Stimulated activated CD4-positive, alpha-beta T cell treated with anti-CD3 and anti-CD28 coated beads, Interleukin-4, amount 100 ng/mL, for 4 hours (primary cell): ENCODE measurements at regions not wholly inside any gene's neighbourhood (a gene's known extent, or its start where the extent isn't known, plus 50 kb on each side); places are given as distances from the start of the nearest gene placed in this dataset.
"Not testable (repeated sequence)": the region's sequence is repeated elsewhere in the genome, so short reads cannot be mapped to it uniquely, and the experiment has no call there.

ENCODE experiments used
- DNase-seq, 2 experiments: peaks; one replicate each; pipeline ENCODE4 v3.0.0-alpha.2; 2020

GRCh38 chr21:7743940-7744339 is 2777.4 kb upstream of the TPTE start:
- not testable (repeated sequence) for DNase-seq

- not testable (repeated sequence) for DNase-seq
Measured at GRCh38 chr21:7744406-7745099, 2776.8 kb upstream of the TPTE start.

- DNase-seq: not testable (repeated sequence)
Measured at GRCh38 chr21:7745100-7745450, 2776.3 kb upstream of the TPTE start.

GRCh38 chr21:7747964-7748363 is 2773.4 kb upstream of the TPTE start:
- not testable (repeated sequence) for DNase-seq

GRCh38 chr21:7752611-7753010 is 2768.8 kb upstream of the TPTE start:
- DNase-seq: not testable (repeated sequence)

GRCh38 chr21:7753380-7753877 is 2768.0 kb upstream of the TPTE start:
- not testable (repeated sequence) for DNase-seq

GRCh38 chr21:7769985-7770384 is 2751.4 kb upstream of the TPTE start:
- DNase-seq: not testable (repeated sequence)

- not testable (repeated sequence) for DNase-seq
Measured at GRCh38 chr21:7774219-7774618, 2747.2 kb upstream of the TPTE start.

GRCh38 chr21:7775327-7775984 is 2745.9 kb upstream of the TPTE start:
- peak in 1 of 2 experiments; percentile 1 for DNase-seq

- DNase-seq: not testable (repeated sequence)
Measured at GRCh38 chr21:7776035-7776434, 2745.3 kb upstream of the TPTE start.

- DNase-seq: not testable (repeated sequence)
Measured at GRCh38 chr21:7776622-7777021, 2744.8 kb upstream of the TPTE start.

GRCh38 chr21:7777289-7777688 is 2744.1 kb upstream of the TPTE start:
- DNase-seq: not testable (repeated sequence)

- DNase-seq: not testable (repeated sequence)
Measured at GRCh38 chr21:7787427-7788078, 2733.8 kb upstream of the TPTE start.

- DNase-seq: not testable (repeated sequence)
Measured at GRCh38 chr21:7793797-7794196, 2727.6 kb upstream of the TPTE start.

GRCh38 chr21:7797328-7797727 is 2724.1 kb upstream of the TPTE start:
- DNase-seq: not testable (repeated sequence)

GRCh38 chr21:7798446-7798845 is 2722.9 kb upstream of the TPTE start:
- DNase-seq: not testable (repeated sequence)

- DNase-seq: not testable (repeated sequence)
Measured at GRCh38 chr21:7799697-7800096, 2721.7 kb upstream of the TPTE start.

GRCh38 chr21:7813475-7813874 is 2707.9 kb upstream of the TPTE start:
- DNase-seq: not testable (repeated sequence)

GRCh38 chr21:7817013-7817412 is 2704.4 kb upstream of the TPTE start:
- not testable (repeated sequence) for DNase-seq

GRCh38 chr21:7819301-7819700 is 2702.1 kb upstream of the TPTE start:
- DNase-seq: not testable (repeated sequence)

GRCh38 chr21:7825627-7826026 is 2695.8 kb upstream of the TPTE start:
- DNase-seq: not testable (repeated sequence)

GRCh38 chr21:7826174-7826573 is 2695.2 kb upstream of the TPTE start:
- not testable (repeated sequence) for DNase-seq

- not testable (repeated sequence) for DNase-seq
Measured at GRCh38 chr21:7828260-7828659, 2693.1 kb upstream of the TPTE start.

GRCh38 chr21:7829411-7829810 is 2692.0 kb upstream of the TPTE start:
- DNase-seq: not testable (repeated sequence)
